ENCODE measurements at regions not wholly inside any gene's neighbourhood (a gene's known extent, or its start where the extent isn't known, plus 50 kb on each side); places are given as distances from the start of the nearest gene placed in this dataset.

DNA sequence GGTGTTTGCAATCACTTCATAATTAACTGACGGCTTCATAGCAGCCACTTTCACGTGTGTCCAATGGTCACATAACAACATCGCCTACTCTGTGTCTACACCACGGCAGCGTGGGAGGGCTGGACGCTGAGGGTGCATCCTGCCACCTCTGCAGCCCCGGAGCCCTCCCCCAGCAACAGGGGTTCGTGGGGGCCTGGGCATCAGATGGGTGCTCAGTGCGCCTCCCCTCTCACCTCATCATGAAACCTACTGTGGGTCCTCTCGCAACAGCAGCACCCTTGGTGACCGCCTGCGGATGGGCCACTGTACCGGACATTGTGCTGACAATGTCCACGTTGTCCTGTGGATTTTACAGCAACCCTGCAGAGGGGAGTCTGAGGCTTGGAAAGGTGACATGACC lies 193.5 kb downstream of the UQCRFS1 start:
- DNase-seq (ENCODE audit: low read depth, low spot score) = no peak
- TF ChIP-seq, protein P1, sequence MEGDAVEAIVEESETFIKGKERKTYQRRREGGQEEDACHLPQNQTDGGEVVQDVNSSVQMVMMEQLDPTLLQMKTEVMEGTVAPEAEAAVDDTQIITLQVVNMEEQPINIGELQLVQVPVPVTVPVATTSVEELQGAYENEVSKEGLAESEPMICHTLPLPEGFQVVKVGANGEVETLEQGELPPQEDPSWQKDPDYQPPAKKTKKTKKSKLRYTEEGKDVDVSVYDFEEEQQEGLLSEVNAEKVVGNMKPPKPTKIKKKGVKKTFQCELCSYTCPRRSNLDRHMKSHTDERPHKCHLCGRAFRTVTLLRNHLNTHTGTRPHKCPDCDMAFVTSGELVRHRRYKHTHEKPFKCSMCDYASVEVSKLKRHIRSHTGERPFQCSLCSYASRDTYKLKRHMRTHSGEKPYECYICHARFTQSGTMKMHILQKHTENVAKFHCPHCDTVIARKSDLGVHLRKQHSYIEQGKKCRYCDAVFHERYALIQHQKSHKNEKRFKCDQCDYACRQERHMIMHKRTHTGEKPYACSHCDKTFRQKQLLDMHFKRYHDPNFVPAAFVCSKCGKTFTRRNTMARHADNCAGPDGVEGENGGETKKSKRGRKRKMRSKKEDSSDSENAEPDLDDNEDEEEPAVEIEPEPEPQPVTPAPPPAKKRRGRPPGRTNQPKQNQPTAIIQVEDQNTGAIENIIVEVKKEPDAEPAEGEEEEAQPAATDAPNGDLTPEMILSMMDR (IDR thresholded peaks at IDR 0.05; ENCODE audit: low read depth, low read length) = no peak
- no peak overlapping the region for H3K4me3 ChIP-seq (ENCODE audit: low read depth, low read length)
- in situ Hi-C loops (cut with HindIII; ENCODE audit: low sequenced_read_pairs) = no loop called here

DNA sequence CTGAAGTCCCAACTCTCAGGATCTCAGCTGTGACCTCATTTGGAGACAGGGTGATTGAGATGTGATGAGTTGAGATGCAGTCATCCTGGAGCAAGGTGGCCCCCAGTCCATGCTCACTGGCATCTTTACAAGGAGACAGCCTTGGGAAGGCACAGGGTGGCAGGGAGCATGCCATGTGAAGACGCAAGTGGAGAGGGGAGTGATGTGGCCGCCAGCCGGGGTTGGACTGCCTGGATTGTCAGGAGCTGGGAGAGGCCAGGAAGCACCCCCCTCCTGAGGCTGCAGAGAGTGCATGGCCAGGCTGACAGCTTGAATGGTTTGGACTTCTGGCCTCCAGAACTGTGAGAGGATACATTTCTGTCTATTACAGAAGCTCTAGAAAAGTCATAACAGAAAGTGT lies 194.4 kb downstream of the UQCRFS1 start:
- in situ Hi-C loops (cut with HindIII; ENCODE audit: low sequenced_read_pairs) = no loop called here
- no peak for DNase-seq (ENCODE audit: low read depth, low spot score)
- H3K4me3 ChIP-seq (ENCODE audit: low read depth, low read length) = no peak overlapping the region
- TF ChIP-seq, protein P1 (IDR thresholded peaks at IDR 0.05; ENCODE audit: low read depth, low read length) = no peak

DNA sequence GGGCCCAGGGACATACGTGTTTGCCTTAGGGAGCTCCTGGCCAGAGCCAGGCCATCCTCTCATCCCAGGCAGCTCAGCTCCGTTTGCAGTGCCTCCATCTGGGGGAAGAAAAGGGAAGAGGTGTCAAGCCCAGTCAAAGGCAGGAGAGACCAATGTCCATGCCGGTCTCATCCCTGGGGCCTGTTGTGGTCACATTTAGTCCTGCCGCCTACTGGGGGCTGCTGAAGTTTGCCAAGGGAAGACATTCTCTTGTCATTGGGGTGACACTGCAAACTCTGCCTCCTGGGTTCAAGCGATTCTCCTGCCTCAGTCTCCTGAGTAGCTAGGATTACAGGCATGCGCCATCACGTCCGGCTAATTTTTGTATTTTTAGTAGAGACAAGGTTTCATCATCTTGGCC lies 195.2 kb downstream of the UQCRFS1 start:
- no peak overlapping the region for H3K4me3 ChIP-seq (ENCODE audit: low read depth, low read length)
- TF ChIP-seq, protein P1 (IDR thresholded peaks at IDR 0.05; ENCODE audit: low read depth, low read length) = no peak
- DNase-seq (ENCODE audit: low read depth, low spot score) = no peak
- in situ Hi-C loops (cut with HindIII; ENCODE audit: low sequenced_read_pairs) = no loop called here

DNA sequence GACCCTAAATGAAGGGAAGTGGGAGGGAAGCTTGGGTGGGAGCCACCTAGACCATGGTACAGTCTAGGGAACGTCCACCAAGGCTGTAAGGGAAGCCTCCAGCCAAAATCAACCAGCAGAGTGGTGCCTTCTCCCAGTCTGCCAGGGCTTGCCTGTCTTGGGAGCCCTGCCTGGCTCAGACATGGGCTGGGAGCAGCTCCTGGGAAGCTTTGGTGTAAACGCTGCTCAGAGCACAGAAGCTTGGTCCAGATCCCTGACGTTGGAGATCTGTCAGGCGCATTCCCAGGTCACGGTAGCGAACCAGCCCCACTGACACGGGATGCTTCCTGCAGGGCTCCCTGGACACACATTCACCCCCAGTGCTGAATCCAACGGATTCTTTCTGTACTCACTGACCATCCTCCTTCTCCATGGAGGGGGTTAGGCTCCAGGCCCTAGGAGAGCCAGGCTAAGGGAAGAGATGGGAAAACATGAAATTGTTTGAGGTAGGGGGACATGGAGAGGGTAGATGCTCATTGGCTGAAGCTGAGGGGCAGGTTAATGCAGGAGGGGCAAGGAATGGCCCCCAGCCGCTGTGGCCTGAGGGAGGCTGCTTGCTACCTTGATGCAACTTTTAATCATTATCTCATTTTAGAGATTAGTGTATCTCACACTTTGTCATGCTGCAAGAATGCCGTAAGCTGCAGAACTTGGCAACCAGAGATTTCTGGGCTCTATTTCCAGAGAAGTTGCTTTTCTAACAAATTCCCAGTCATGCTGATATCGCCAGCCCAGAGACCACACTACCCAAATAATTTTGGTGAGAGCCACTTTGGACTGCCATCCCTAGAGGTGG lies 195.8 kb downstream of the UQCRFS1 start:
- DNase-seq (ENCODE audit: low read depth, low spot score) = no peak
- H3K4me3 ChIP-seq (ENCODE audit: low read depth, low read length) = no peak overlapping the region
- in situ Hi-C loops (cut with HindIII; ENCODE audit: low sequenced_read_pairs) = no loop called here
- TF ChIP-seq, protein P1 (IDR thresholded peaks at IDR 0.05; ENCODE audit: low read depth, low read length) = no peak

DNA sequence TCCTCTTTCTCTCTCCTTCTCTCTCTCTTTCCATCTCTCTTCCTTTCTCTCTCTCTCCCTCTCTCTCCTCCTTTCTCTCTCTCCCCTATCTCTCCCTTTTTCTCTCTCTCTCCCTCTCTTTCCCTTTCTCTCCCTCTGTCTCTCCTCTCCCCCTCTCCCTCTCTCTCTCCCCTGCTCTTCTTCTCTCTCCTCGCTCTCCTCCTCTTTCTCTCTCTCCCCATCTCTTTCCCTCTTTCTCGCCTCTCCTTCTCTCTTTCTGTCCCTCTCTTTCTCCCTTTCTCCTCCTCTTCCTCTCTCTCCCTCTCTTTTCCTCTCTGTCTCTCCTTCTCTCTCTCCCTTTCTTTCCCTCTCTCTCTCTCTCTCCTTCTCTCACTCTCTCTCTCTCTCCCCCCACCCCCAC lies 196.6 kb downstream of the UQCRFS1 start:
- H3K4me3 ChIP-seq (ENCODE audit: low read depth, low read length) = no peak overlapping the region
- TF ChIP-seq, protein P1 (IDR thresholded peaks at IDR 0.05; ENCODE audit: low read depth, low read length) = no peak
- in situ Hi-C loops (cut with HindIII; ENCODE audit: low sequenced_read_pairs) = no loop called here
- DNase-seq (ENCODE audit: low read depth, low spot score) = no peak

DNA sequence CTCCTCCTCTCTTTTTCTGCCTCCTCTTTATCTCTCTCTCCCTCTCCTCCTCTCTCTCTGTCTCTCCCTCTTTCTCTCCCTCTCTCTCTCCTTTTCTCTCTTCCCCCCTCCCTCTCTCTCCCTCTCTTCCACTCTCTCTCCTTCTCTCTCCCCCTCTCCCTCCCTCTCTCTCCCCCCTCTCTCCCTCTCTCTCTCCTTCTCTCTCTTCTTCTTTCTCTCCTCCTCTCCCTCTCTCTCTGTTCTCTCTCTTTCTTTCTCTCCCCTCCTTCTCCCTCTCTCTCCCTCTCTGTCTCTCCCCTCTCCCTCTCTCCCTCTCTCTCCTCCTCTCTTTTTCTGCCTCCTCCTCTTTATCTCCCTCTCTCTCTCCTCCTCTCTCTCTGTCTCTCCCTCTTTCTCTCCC lies 197.4 kb downstream of the UQCRFS1 start:
- no peak for DNase-seq (ENCODE audit: low read depth, low spot score)
- in situ Hi-C loops (cut with HindIII; ENCODE audit: low sequenced_read_pairs) = no loop called here
- TF ChIP-seq, protein P1 (IDR thresholded peaks at IDR 0.05; ENCODE audit: low read depth, low read length) = no peak
- H3K4me3 ChIP-seq (ENCODE audit: low read depth, low read length) = no peak overlapping the region

Data from astrocyte of the spinal cord (primary cell).